KMS-11 (cell line): ENCODE measurements at regions not wholly inside any gene's neighbourhood (a gene's known extent, or its start where the extent isn't known, plus 50 kb on each side); places are given as distances from the start of the nearest gene placed in this dataset.

Experiments
- H2AFZ ChIP-seq: fragments of 200-600 bp; sonication (generic); 2 replicates; pipeline ENCODE4 v1.6.1; 2016; ENCODE audit warnings: antibody characterized with exemption, mixed run types, low read depth
- H3K27ac ChIP-seq: fragments of 200-600 bp; sonication (generic); 2 replicates; pipeline ENCODE4 v1.6.1; 2016; ENCODE audit warnings: mild to moderate bottlenecking, mixed run types
- H3K27me3 ChIP-seq: fragments of 200-600 bp; sonication (generic); 2 replicates; pipeline ENCODE4 v1.6.1; 2017; ENCODE audit warnings: mild to moderate bottlenecking, low read depth, mixed run types, moderate library complexity; ENCODE audit not compliant: insufficient read depth
- H3K36me3 ChIP-seq: fragments of 200-600 bp; sonication (generic); 2 replicates; pipeline ENCODE4 v1.6.1; 2017; ENCODE audit warnings: mild to moderate bottlenecking, mixed run types; ENCODE audit not compliant: insufficient read depth
- H3K4me1 ChIP-seq: fragments of 200-600 bp; sonication (generic); 2 replicates; pipeline ENCODE4 v1.6.1; 2016; ENCODE audit warnings: mild to moderate bottlenecking, low read depth, mixed run types; ENCODE audit not compliant: poor library complexity, severe bottlenecking
- H3K4me2 ChIP-seq: fragments of 200-600 bp; sonication (generic); 2 replicates; pipeline ENCODE4 v1.7.0; 2016; ENCODE audit warnings: mild to moderate bottlenecking, mixed run types
- H3K4me3 ChIP-seq: fragments of 200-600 bp; sonication (generic); IDR thresholded peaks from 2 replicates; pipeline ENCODE4 v1.6.1; 2017; ENCODE audit warnings: low read depth, low read length, mixed read lengths; ENCODE audit not compliant: insufficient read depth
- H3K79me2 ChIP-seq: fragments of 200-600 bp; sonication (generic); 2 replicates; pipeline ENCODE4 v1.6.1; 2016; ENCODE audit warnings: low read depth, mixed run types; ENCODE audit not compliant: insufficient read depth
- H3K9ac ChIP-seq: fragments of 200-600 bp; sonication (generic); 2 replicates; pipeline ENCODE4 v1.6.1; 2016; ENCODE audit warnings: mild to moderate bottlenecking, mixed run types
- H4K20me1 ChIP-seq: fragments of 200-600 bp; sonication (generic); 2 replicates; pipeline ENCODE4 v1.6.1; 2016; ENCODE audit warnings: mild to moderate bottlenecking, mixed run types; ENCODE audit not compliant: insufficient read depth
- CTCF ChIP-seq: fragments of 200-600 bp; sonication (generic); conservative IDR thresholded peaks from 2 replicates; pipeline ENCODE4 v1.6.1; 2017; ENCODE audit warnings: low read depth, mild to moderate bottlenecking, antibody characterized with exemption, low read length, moderate library complexity, mixed read lengths

GRCh38 chr15:60134609-60135008 lies 130.5 kb downstream of the FOXB1 start:
- Histone ChIP-seq H3K27me3 (no peaks in the 10 kb centered on the region), H3K79me2 (no peaks in the 10 kb centered on the region)
- peak; percentile 34 for TF ChIP-seq CTCF

GRCh38 chr15:60135961-60136360 lies 131.8 kb downstream of the FOXB1 start:
- no peak overlapping the region for H3K4me2 ChIP-seq
- H3K36me3 ChIP-seq = no peaks in the 10 kb centered on the region
- H3K27ac ChIP-seq = no peak overlapping the region

More at GRCh38 chr15:60134609-60135008, 130.5 kb downstream of the FOXB1 start:
- no peak overlapping the region for H2AFZ ChIP-seq
- H3K4me3 ChIP-seq = no peak overlapping the region
- H3K4me2 ChIP-seq = no peak overlapping the region
- no peak overlapping the region for H3K27ac ChIP-seq
- H3K9ac ChIP-seq = no peak overlapping the region
- H4K20me1 ChIP-seq = no peaks in the 10 kb centered on the region
- H3K36me3 ChIP-seq = no peaks in the 10 kb centered on the region
- peaks cover 19% of the 10 kb centered on the region for H3K4me1 ChIP-seq

GRCh38 chr15:60137711-60138396 lies 133.7 kb downstream of the FOXB1 start:
- no peak overlapping the region for H3K27ac ChIP-seq
- H3K27me3 ChIP-seq = no peaks in the 10 kb centered on the region
- no peaks in the 10 kb centered on the region for H3K36me3 ChIP-seq
- TF ChIP-seq CTCF = no peak
- H2AFZ ChIP-seq = no peak overlapping the region
- no peak overlapping the region for H3K9ac ChIP-seq
- no peaks in the 10 kb centered on the region for H3K4me1 ChIP-seq
- H3K4me2 ChIP-seq = no peak overlapping the region
- H4K20me1 ChIP-seq = no peaks in the 10 kb centered on the region
- H3K79me2 ChIP-seq = no peaks in the 10 kb centered on the region
- H3K4me3 ChIP-seq = no peak overlapping the region

More at GRCh38 chr15:60135961-60136360, 131.8 kb downstream of the FOXB1 start:
- no peaks in the 10 kb centered on the region for H3K79me2 ChIP-seq
- H2AFZ ChIP-seq = no peak overlapping the region
- no peak overlapping the region for H3K9ac ChIP-seq
- peaks cover 6% of the 10 kb centered on the region for H3K4me1 ChIP-seq
- no peak overlapping the region for H3K4me3 ChIP-seq
- TF ChIP-seq CTCF = no peak
- H3K27me3 ChIP-seq = no peaks in the 10 kb centered on the region
- H4K20me1 ChIP-seq = no peaks in the 10 kb centered on the region

- TF ChIP-seq CTCF = no peak
- Histone ChIP-seq H3K27me3 (no peaks in the 10 kb centered on the region), H3K9ac (no peak overlapping the region), H3K36me3 (no peaks in the 10 kb centered on the region), H3K4me3 (no peak overlapping the region), H3K4me2 (no peak overlapping the region), H4K20me1 (no peaks in the 10 kb centered on the region), H2AFZ (no peak overlapping the region), H3K79me2 (no peaks in the 10 kb centered on the region), H3K27ac (no peak overlapping the region), H3K4me1 (no peaks in the 10 kb centered on the region)
Observed at GRCh38 chr15:60138397-60138968, 134.4 kb downstream of the FOXB1 start.
